ENCODE measurements at regions not wholly inside any gene's neighbourhood (a gene's known extent, or its start where the extent isn't known, plus 50 kb on each side); places are given as distances from the start of the nearest gene placed in this dataset.

GRCh38 chrX:110877326-110877725 is 81.7 kb upstream of the CHRDL1 start:
- H3K9me3 ChIP-seq (ENCODE audit: control insufficient read depth, insufficient read depth, low read depth, low read length) = no peaks in the 10 kb centered on the region
- no peaks in the 10 kb centered on the region for H3K27me3 ChIP-seq (ENCODE audit: control insufficient read depth, insufficient read depth, low read length)
- no peaks in the 10 kb centered on the region for H3K79me2 ChIP-seq (ENCODE audit: control insufficient read depth, insufficient read depth, low read length)
- no peak for TF ChIP-seq CTCF (conservative IDR thresholded peaks at IDR 0.05 in 1 of 2, IDR thresholded peaks at IDR 0.05 in 1 of 2; ENCODE audit: low read depth in 1 of 2, low read length in 2 of 2)
- TF ChIP-seq EZH2 (IDR thresholded peaks at IDR 0.05; ENCODE audit: low read length, missing control alignments) = no peak
- no peak overlapping the region for H3K4me3 ChIP-seq (replicated peaks in 1 of 4; ENCODE audit: control extremely low read depth in 1 of 4, insufficient read depth in 1 of 4, low read depth in 3 of 4, low read length in 4 of 4)
- no peak overlapping the region for H3K4me2 ChIP-seq (ENCODE audit: extremely low read depth, insufficient read depth, low read length)
- H4K20me1 ChIP-seq (ENCODE audit: control insufficient read depth, extremely low read depth, insufficient read depth, low read length) = no peaks in the 10 kb centered on the region
- H3K27ac ChIP-seq (ENCODE audit: insufficient read depth, low read length) = no peak overlapping the region
- no peaks in the 10 kb centered on the region for H3K4me1 ChIP-seq (ENCODE audit: control insufficient read depth, extremely low read depth, insufficient read depth, low read length)
- H3K9ac ChIP-seq (ENCODE audit: insufficient read depth, low read length) = no peak overlapping the region
- no peak for DNase-seq (ENCODE audit: low read depth in 2 of 2)
- no peak overlapping the region for H2AFZ ChIP-seq (ENCODE audit: low read length)
- no peaks in the 10 kb centered on the region for H3K36me3 ChIP-seq (ENCODE audit: control insufficient read depth, insufficient read depth, low read length)

- Histone ChIP-seq H3K9me3 (ENCODE audit: control insufficient read depth, insufficient read depth, low read depth, low read length) (no peaks in the 10 kb centered on the region), H3K79me2 (ENCODE audit: control insufficient read depth, insufficient read depth, low read length) (no peaks in the 10 kb centered on the region), H2AFZ (ENCODE audit: low read length) (no peak overlapping the region), H3K27me3 (ENCODE audit: control insufficient read depth, insufficient read depth, low read length) (no peaks in the 10 kb centered on the region), H3K36me3 (ENCODE audit: control insufficient read depth, insufficient read depth, low read length) (no peaks in the 10 kb centered on the region), H3K4me3 (replicated peaks in 1 of 4; ENCODE audit: control extremely low read depth in 1 of 4, insufficient read depth in 1 of 4, low read depth in 3 of 4, low read length in 4 of 4) (no peak overlapping the region), H3K4me2 (ENCODE audit: extremely low read depth, insufficient read depth, low read length) (no peak overlapping the region), H3K27ac (ENCODE audit: insufficient read depth, low read length) (no peak overlapping the region), H4K20me1 (ENCODE audit: control insufficient read depth, extremely low read depth, insufficient read depth, low read length) (no peaks in the 10 kb centered on the region), H3K4me1 (ENCODE audit: control insufficient read depth, extremely low read depth, insufficient read depth, low read length) (no peaks in the 10 kb centered on the region), H3K9ac (ENCODE audit: insufficient read depth, low read length) (no peak overlapping the region)
- TF ChIP-seq EZH2 (IDR thresholded peaks at IDR 0.05; ENCODE audit: low read length, missing control alignments) (no peak), CTCF (conservative IDR thresholded peaks at IDR 0.05 in 1 of 2, IDR thresholded peaks at IDR 0.05 in 1 of 2; ENCODE audit: low read depth in 1 of 2, low read length in 2 of 2) (no peak)
- no peak for DNase-seq (ENCODE audit: low read depth in 2 of 2)
These were observed 76.2 kb upstream of the CHRDL1 start for GRCh38 chrX:110871839-110872238.

- no peaks in the 10 kb centered on the region for H3K4me1 ChIP-seq (ENCODE audit: control insufficient read depth, extremely low read depth, insufficient read depth, low read length)
- H3K27ac ChIP-seq (ENCODE audit: insufficient read depth, low read length) = no peak overlapping the region
- H3K9me3 ChIP-seq (ENCODE audit: control insufficient read depth, insufficient read depth, low read depth, low read length) = no peaks in the 10 kb centered on the region
- H2AFZ ChIP-seq (ENCODE audit: low read length) = no peak overlapping the region
- no peaks in the 10 kb centered on the region for H4K20me1 ChIP-seq (ENCODE audit: control insufficient read depth, extremely low read depth, insufficient read depth, low read length)
- no peaks in the 10 kb centered on the region for H3K27me3 ChIP-seq (ENCODE audit: control insufficient read depth, insufficient read depth, low read length)
- no peaks in the 10 kb centered on the region for H3K79me2 ChIP-seq (ENCODE audit: control insufficient read depth, insufficient read depth, low read length)
- H3K9ac ChIP-seq (ENCODE audit: insufficient read depth, low read length) = no peak overlapping the region
- H3K4me3 ChIP-seq (replicated peaks in 1 of 4; ENCODE audit: control extremely low read depth in 1 of 4, insufficient read depth in 1 of 4, low read depth in 3 of 4, low read length in 4 of 4) = no peak overlapping the region
- TF ChIP-seq CTCF (conservative IDR thresholded peaks at IDR 0.05 in 1 of 2, IDR thresholded peaks at IDR 0.05 in 1 of 2; ENCODE audit: low read depth in 1 of 2, low read length in 2 of 2) (no peak), EZH2 (IDR thresholded peaks at IDR 0.05; ENCODE audit: low read length, missing control alignments) (no peak)
- DNase-seq (ENCODE audit: low read depth in 2 of 2) = no peak
- H3K4me2 ChIP-seq (ENCODE audit: extremely low read depth, insufficient read depth, low read length) = no peak overlapping the region
- no peaks in the 10 kb centered on the region for H3K36me3 ChIP-seq (ENCODE audit: control insufficient read depth, insufficient read depth, low read length)
These were observed 70.8 kb upstream of the CHRDL1 start for GRCh38 chrX:110866421-110866820.
